HEK293 (cell line): ENCODE measurements at regions not wholly inside any gene's neighbourhood (a gene's known extent, or its start where the extent isn't known, plus 50 kb on each side); places are given as distances from the start of the nearest gene placed in this dataset.

Experiments
- CTCF ChIA-PET: fragments of 350-600 bp; formaldehyde crosslinking; extraction: SDS; loops from one replicate; lab custom pipeline; 2021; ENCODE audit warnings: antibody characterized with exemption; lab: Yijun Ruan, JAX
- POLR2A ChIA-PET: fragments of 300-600 bp; formaldehyde crosslinking; extraction: SDS; loops from one replicate; lab custom pipeline; 2020; ENCODE audit warnings: antibody characterized with exemption, inconsistent platforms; lab: Yijun Ruan, JAX
- H3K27ac ChIP-seq: fragments of 200-500 bp; sonication (Bioruptor generic); 2 replicates; pipeline ENCODE4 v1.5.1; 2014; ENCODE audit warnings: low read depth, low read length, control low read depth, inconsistent platforms; ENCODE audit errors: extremely low read depth
- H3K36me3 ChIP-seq, 2 experiments: fragments of 200-500 bp in 1 of 2; sonication (Bioruptor generic) in 1 of 2; 1 replicate in 1 of 2; 2 replicates in 1 of 2; pipeline ENCODE4 v1.5.1; 2014 to 2017; ENCODE audit warnings: inconsistent platforms in 2 of 2, low read length in 2 of 2; ENCODE audit not compliant: control insufficient read depth in 2 of 2, insufficient read depth in 1 of 2
- H3K4me1 ChIP-seq: fragments of 200-500 bp; sonication (Bioruptor generic); 2 replicates; pipeline ENCODE4 v1.5.1; 2014; ENCODE audit warnings: mild to moderate bottlenecking, low read length, inconsistent platforms; ENCODE audit not compliant: control insufficient read depth, insufficient read depth
- H3K4me3 ChIP-seq: 2 replicates; pipeline ENCODE4 v1.5.1; 2011; ENCODE audit warnings: low read depth, mild to moderate bottlenecking, control low read depth, low read length, moderate library complexity
- H3K9me3 ChIP-seq: fragments of 200-500 bp; sonication (Bioruptor generic); 2 replicates; pipeline ENCODE4 v1.5.1; 2014; ENCODE audit warnings: low read depth, low read length, inconsistent platforms; ENCODE audit not compliant: control insufficient read depth, insufficient read depth
- BCL6B ChIP-seq: fragments of 450-650 bp; formaldehyde crosslinking; IDR thresholded peaks from 2 replicates; pipeline ENCODE4 v1.5.1; 2017; ENCODE audit warnings: missing biosample characterization, missing genetic modification characterization
- FEZF1 ChIP-seq: fragments of 450-650 bp; formaldehyde crosslinking; IDR thresholded peaks from 2 replicates; pipeline ENCODE4 v1.5.1; 2016; ENCODE audit warnings: missing biosample characterization, missing genetic modification characterization
- GLIS1 ChIP-seq: fragments of 450-650 bp; formaldehyde crosslinking; IDR thresholded peaks from 2 replicates; pipeline ENCODE4 v1.5.1; 2016; ENCODE audit warnings: missing biosample characterization, missing genetic modification characterization
- HOXD13 ChIP-seq: sonication (generic); formaldehyde crosslinking; IDR thresholded peaks from 2 replicates; pipeline ENCODE4 v1.8.0; 2022; ENCODE audit warnings: missing genetic modification reagents, borderline replicate concordance
- IKZF3 ChIP-seq: fragments of 450-650 bp; IDR thresholded peaks from 2 replicates; pipeline ENCODE4 v1.5.0; 2018; ENCODE audit warnings: missing biosample characterization, mild to moderate bottlenecking, missing genetic modification characterization, moderate library complexity
- OSR2 ChIP-seq: fragments of 450-650 bp; formaldehyde crosslinking; IDR thresholded peaks from 2 replicates; pipeline ENCODE4 v1.5.1; 2016; ENCODE audit warnings: missing biosample characterization, missing genetic modification characterization
- PRDM6 ChIP-seq: fragments of 450-650 bp; formaldehyde crosslinking; IDR thresholded peaks from 2 replicates; pipeline ENCODE4 v1.5.1; 2017; ENCODE audit warnings: missing biosample characterization, missing genetic modification characterization
- TCF7L2 ChIP-seq: IDR thresholded peaks from 2 replicates; pipeline ENCODE4 v1.6.1; 2011; ENCODE audit warnings: low read depth, mild to moderate bottlenecking, inconsistent platforms, low read length, moderate library complexity, borderline replicate concordance
- TRIM28 ChIP-seq: IDR thresholded peaks from 2 replicates; pipeline ENCODE4 v1.6.1; 2011; ENCODE audit warnings: low read length, control low read depth, borderline replicate concordance
- ZBTB8A ChIP-seq: fragments of 450-650 bp; formaldehyde crosslinking; IDR thresholded peaks from 2 replicates; pipeline ENCODE4 v1.5.1; 2016; ENCODE audit warnings: missing biosample characterization, missing genetic modification characterization
- ZNF10 ChIP-seq: fragments of 450-650 bp; formaldehyde crosslinking; IDR thresholded peaks from 2 replicates; pipeline ENCODE4 v1.5.1; 2017; ENCODE audit warnings: missing biosample characterization, missing genetic modification characterization
- ZNF23 ChIP-seq: fragments of 450-650 bp; formaldehyde crosslinking; IDR thresholded peaks from 2 replicates; pipeline ENCODE4 v1.5.1; 2016; ENCODE audit warnings: missing biosample characterization, missing genetic modification characterization, borderline replicate concordance
- ZNF302 ChIP-seq: fragments of 450-650 bp; formaldehyde crosslinking; IDR thresholded peaks from 2 replicates; pipeline ENCODE4 v1.5.1; 2016; ENCODE audit warnings: missing biosample characterization, missing genetic modification characterization, low read depth
- ZNF311 ChIP-seq: fragments of 450-650 bp; formaldehyde crosslinking; IDR thresholded peaks from 2 replicates; pipeline ENCODE4 v1.5.1; 2017; ENCODE audit warnings: missing biosample characterization, missing genetic modification characterization, borderline replicate concordance
- ZNF571 ChIP-seq: fragments of 450-650 bp; formaldehyde crosslinking; IDR thresholded peaks from 2 replicates; pipeline ENCODE4 v1.5.0; 2017; ENCODE audit warnings: missing biosample characterization, missing genetic modification characterization
- ZNF580 ChIP-seq: fragments of 450-650 bp; formaldehyde crosslinking; IDR thresholded peaks from 2 replicates; pipeline ENCODE4 v1.5.1; 2016; ENCODE audit warnings: missing biosample characterization, missing genetic modification characterization
- ZNF843 ChIP-seq: fragments of 450-650 bp; formaldehyde crosslinking; IDR thresholded peaks from 2 replicates; pipeline ENCODE4 v1.5.1; 2016; ENCODE audit warnings: missing biosample characterization, missing genetic modification characterization

GRCh38 chr9:79896390-79896980 is 324.7 kb downstream of the TLE4 start:
- Histone ChIP-seq H3K4me1 (no peaks in the 10 kb centered on the region), H3K9me3 (no peaks in the 10 kb centered on the region), H3K36me3 (no peaks in the 10 kb centered on the region), H3K27ac (no peak overlapping the region), H3K4me3 (no peak overlapping the region)
- CTCF ChIA-PET = interaction anchor here (0.6 kb wide), 1 partner anchor 18 kb away, joined by 3 read pairs; no protein-coding TSS in a partner anchor
- POLR2A ChIA-PET = no interaction called here
- peak; percentile 45; the same call in 1 of the 2 replicates for TF ChIP-seq ZNF843 (tag by site-specific recombination)
- peak; percentile 45 for TF ChIP-seq FEZF1 (tag by site-specific recombination)
- peak; percentile 91 for TF ChIP-seq TRIM28
- TF ChIP-seq GLIS1 (tag by site-specific recombination) = peak; percentile 71
- TF ChIP-seq IKZF3 (tag by site-specific recombination) = no peak
- peak; percentile 71; the same call in 1 of the 2 replicates for TF ChIP-seq TCF7L2
- TF ChIP-seq PRDM6 (tag by site-specific recombination) = peak; percentile 38; the same call in 1 of the 2 replicates
- TF ChIP-seq ZBTB8A = no peak

GRCh38 chr9:79895232-79895631 is 323.5 kb downstream of the TLE4 start:
- TF ChIP-seq OSR2 (tag by site-specific recombination) (peak; percentile 58), ZNF571 (tag by site-specific recombination) (no peak), TCF7L2 (peak; percentile 83), ZNF302 (tag by site-specific recombination) (0 out of 2 replicates have a peak, but pooled peaks have one; percentile 23), ZNF580 (tag by site-specific recombination) (0 out of 2 replicates have a peak, but pooled peaks have one; percentile 41), ZNF843 (tag by site-specific recombination) (peak; percentile 65), TRIM28 (peak; percentile 95), ZNF311 (no peak), ZNF10 (tag by site-specific recombination) (no peak), HOXD13 (CRISPR knock-in tag) (0 out of 2 replicates have a peak, but pooled peaks have one; percentile 27), GLIS1 (tag by site-specific recombination) (peak; percentile 39; the same call in 1 of the 2 replicates), FEZF1 (tag by site-specific recombination) (peak; percentile 86), ZNF23 (tag by site-specific recombination) (no peak), BCL6B (tag by site-specific recombination) (peak; percentile 66), PRDM6 (tag by site-specific recombination) (peak; percentile 44; the same call in 1 of the 2 replicates)
- H3K9me3 ChIP-seq = no peaks in the 10 kb centered on the region
- H3K4me3 ChIP-seq = no peak overlapping the region
- no peaks in the 10 kb centered on the region for H3K36me3 ChIP-seq
- POLR2A ChIA-PET = interaction anchor here (1.0 kb wide), 1 partner anchor 323 kb away, joined by 3 read pairs; the partner anchor contains the start of gene TLE4
- no peak overlapping the region for H3K27ac ChIP-seq
- CTCF ChIA-PET = no interaction called here
- H3K4me1 ChIP-seq = no peaks in the 10 kb centered on the region
